ENCODE measurements at regions not wholly inside any gene's neighbourhood (a gene's known extent, or its start where the extent isn't known, plus 50 kb on each side); places are given as distances from the start of the nearest gene placed in this dataset.

DNA sequence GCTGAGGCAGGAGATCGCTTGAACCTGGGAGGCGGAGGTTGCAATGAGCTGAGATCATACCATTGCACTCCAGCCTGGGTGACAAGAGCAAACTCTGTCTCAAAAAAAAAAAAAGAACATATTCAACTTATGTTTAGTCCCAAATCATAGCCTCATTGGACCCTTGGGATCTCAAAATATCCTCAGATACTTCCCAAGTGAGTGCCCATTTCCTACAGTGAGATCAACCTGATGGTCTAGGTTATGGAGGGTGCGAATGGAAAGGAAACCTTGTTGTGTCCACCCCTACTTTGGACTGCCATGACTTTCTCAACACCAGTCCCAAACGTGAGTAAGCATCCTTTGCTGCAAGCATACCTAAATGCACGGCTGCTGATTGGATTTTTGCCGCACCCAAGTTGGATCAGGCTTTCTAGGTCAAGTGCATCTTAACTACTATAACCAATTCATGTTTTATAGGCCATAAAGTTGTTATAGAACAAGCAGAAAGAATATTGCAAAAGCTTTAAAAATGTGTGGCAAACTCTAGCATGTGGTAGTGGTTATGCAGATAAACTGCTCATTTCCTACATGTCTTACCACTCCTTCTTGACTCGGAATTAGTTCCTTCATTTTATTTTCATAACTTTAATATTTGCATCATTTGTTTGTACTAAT is 131.2 kb downstream of the PLEKHG1 start:
- Mint-ChIP-seq H3K4me3 (no peak overlapping the region), H3K9me3 (peaks cover 12% of the 10 kb centered on the region), H3K27me3 (no peaks in the 10 kb centered on the region), H3K27ac (no peak overlapping the region), H3K4me1 (ENCODE audit: unreplicated experiment) (peaks cover 23% of the 10 kb centered on the region), H3K36me3 (peaks cover 33% of the 10 kb centered on the region)
- TF ChIP-seq, protein P1, sequence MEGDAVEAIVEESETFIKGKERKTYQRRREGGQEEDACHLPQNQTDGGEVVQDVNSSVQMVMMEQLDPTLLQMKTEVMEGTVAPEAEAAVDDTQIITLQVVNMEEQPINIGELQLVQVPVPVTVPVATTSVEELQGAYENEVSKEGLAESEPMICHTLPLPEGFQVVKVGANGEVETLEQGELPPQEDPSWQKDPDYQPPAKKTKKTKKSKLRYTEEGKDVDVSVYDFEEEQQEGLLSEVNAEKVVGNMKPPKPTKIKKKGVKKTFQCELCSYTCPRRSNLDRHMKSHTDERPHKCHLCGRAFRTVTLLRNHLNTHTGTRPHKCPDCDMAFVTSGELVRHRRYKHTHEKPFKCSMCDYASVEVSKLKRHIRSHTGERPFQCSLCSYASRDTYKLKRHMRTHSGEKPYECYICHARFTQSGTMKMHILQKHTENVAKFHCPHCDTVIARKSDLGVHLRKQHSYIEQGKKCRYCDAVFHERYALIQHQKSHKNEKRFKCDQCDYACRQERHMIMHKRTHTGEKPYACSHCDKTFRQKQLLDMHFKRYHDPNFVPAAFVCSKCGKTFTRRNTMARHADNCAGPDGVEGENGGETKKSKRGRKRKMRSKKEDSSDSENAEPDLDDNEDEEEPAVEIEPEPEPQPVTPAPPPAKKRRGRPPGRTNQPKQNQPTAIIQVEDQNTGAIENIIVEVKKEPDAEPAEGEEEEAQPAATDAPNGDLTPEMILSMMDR (conservative IDR thresholded peaks at IDR 0.05) = no peak
- DNase-seq (ENCODE audit: extremely low spot score, unreplicated experiment) = no peak

GRCh38 chr6:150732765-150733539 is 132.6 kb upstream of the MTHFD1L start:
- DNase-seq (ENCODE audit: extremely low spot score, unreplicated experiment) = no peak
- no peaks in the 10 kb centered on the region for H3K27me3 Mint-ChIP-seq
- H3K4me3 Mint-ChIP-seq = no peak overlapping the region
- peaks cover 18% of the 10 kb centered on the region for H3K4me1 Mint-ChIP-seq (ENCODE audit: unreplicated experiment)
- no peak overlapping the region for H3K27ac Mint-ChIP-seq
- H3K9me3 Mint-ChIP-seq = peaks cover 8% of the 10 kb centered on the region
- H3K36me3 Mint-ChIP-seq = peaks cover 35% of the 10 kb centered on the region
- TF ChIP-seq, protein P1 (conservative IDR thresholded peaks at IDR 0.05) = no peak

GRCh38 chr6:150733726-150734125 is 131.8 kb upstream of the MTHFD1L start:
- Mint-ChIP-seq H3K27ac (no peak overlapping the region), H3K4me3 (no peak overlapping the region), H3K4me1 (ENCODE audit: unreplicated experiment) (peaks cover 26% of the 10 kb centered on the region), H3K9me3 (peaks cover 8% of the 10 kb centered on the region), H3K36me3 (peaks cover 39% of the 10 kb centered on the region), H3K27me3 (no peaks in the 10 kb centered on the region)
- TF ChIP-seq, protein P1 (conservative IDR thresholded peaks at IDR 0.05) = no peak
- no peak for DNase-seq (ENCODE audit: extremely low spot score, unreplicated experiment)

DNA sequence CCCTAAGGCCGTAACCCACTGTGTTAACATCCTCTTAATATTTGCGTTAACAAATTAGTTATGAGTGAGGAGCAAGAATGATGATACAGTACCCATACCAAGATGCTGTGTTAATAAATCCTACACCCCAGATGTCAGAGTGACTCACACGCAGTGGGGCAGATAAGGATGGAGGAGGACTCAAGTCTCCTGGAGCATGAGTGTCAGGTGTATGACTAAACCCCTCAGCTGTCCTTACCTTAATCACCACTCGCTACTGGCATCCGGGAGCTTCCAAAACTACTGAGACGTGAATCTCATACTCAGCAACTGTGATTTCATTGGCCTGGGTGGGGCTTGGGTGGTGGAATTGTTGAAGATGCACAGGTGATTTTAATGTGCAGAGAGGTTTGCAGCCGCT is 131.3 kb upstream of the MTHFD1L start:
- no peak overlapping the region for H3K27ac Mint-ChIP-seq
- H3K4me3 Mint-ChIP-seq = no peak overlapping the region
- peaks cover 39% of the 10 kb centered on the region for H3K36me3 Mint-ChIP-seq
- H3K27me3 Mint-ChIP-seq = no peaks in the 10 kb centered on the region
- no peak for DNase-seq (ENCODE audit: extremely low spot score, unreplicated experiment)
- H3K4me1 Mint-ChIP-seq (ENCODE audit: unreplicated experiment) = peaks cover 30% of the 10 kb centered on the region
- TF ChIP-seq, protein P1 (conservative IDR thresholded peaks at IDR 0.05) = no peak
- peaks cover 8% of the 10 kb centered on the region for H3K9me3 Mint-ChIP-seq

DNA sequence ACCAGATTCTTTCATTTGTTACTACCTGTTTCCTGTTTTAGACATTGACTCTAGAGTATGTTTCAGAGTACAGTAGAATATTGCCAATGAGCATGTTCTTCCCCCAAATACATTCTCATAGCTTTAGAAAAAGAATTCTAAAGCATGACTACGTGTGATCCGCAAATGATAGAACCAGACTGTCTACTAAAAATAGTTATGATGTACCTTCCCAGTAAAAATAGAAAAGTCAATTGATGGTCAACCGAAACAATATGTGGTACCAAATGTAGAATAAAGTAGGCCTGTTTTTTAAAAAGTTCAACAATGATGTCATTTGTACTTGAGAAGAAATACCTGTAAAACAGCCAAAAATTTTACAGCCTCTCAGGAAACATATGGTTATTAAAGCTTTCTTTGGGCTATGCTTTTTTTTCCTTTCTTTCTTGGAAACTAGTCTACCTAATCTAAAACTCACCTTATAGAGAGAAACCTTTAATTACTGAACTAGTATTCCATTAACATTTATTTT is 130.1 kb upstream of the MTHFD1L start:
- DNase-seq (ENCODE audit: extremely low spot score, unreplicated experiment) = no peak
- Mint-ChIP-seq H3K27ac (no peak overlapping the region), H3K4me3 (no peak overlapping the region)

More for the DNA sequence above, 130.1 kb upstream of the MTHFD1L start:
- TF ChIP-seq, protein P1 (conservative IDR thresholded peaks at IDR 0.05) = no peak
- H3K36me3 Mint-ChIP-seq = peaks cover 34% of the 10 kb centered on the region
- H3K4me1 Mint-ChIP-seq (ENCODE audit: unreplicated experiment) = peaks cover 32% of the 10 kb centered on the region
- H3K9me3 Mint-ChIP-seq = peaks cover 3% of the 10 kb centered on the region
- H3K27me3 Mint-ChIP-seq = no peaks in the 10 kb centered on the region
